ENCODE measurements at regions not wholly inside any gene's neighbourhood (a gene's known extent, or its start where the extent isn't known, plus 50 kb on each side); places are given as distances from the start of the nearest gene placed in this dataset.

GRCh38 chr1:37238364-37239224, 204.3 kb upstream of the GRIK3 start:
- DNase-seq (ENCODE audit: low spot score) = no peak

GRCh38 chr1:37239225-37239740, 205.0 kb upstream of the GRIK3 start:
- no peak for DNase-seq (ENCODE audit: low spot score)

GRCh38 chr1:37240897-37241296, 206.6 kb upstream of the GRIK3 start:
- DNase-seq (ENCODE audit: low spot score) = no peak

- DNase-seq (ENCODE audit: low spot score) = no peak
These were observed 208.2 kb upstream of the GRIK3 start for GRCh38 chr1:37242501-37242900.

- DNase-seq (ENCODE audit: low spot score) = no peak
These were observed 209.2 kb upstream of the GRIK3 start for GRCh38 chr1:37243368-37244082.

- no peak for DNase-seq (ENCODE audit: low spot score)
These were observed 209.8 kb upstream of the GRIK3 start for GRCh38 chr1:37244083-37244480.

- DNase-seq (ENCODE audit: low spot score) = no peak
These were observed 210.5 kb upstream of the GRIK3 start for GRCh38 chr1:37244815-37245214.

- DNase-seq (ENCODE audit: low spot score) = no peak
These were observed 212.3 kb upstream of the GRIK3 start for GRCh38 chr1:37246631-37247030.

- DNase-seq (ENCODE audit: low spot score) = no peak
These were observed 216.1 kb upstream of the GRIK3 start for GRCh38 chr1:37250371-37250770.

GRCh38 chr1:37255136-37255795, 219.1 kb upstream of the ZC3H12A start:
- peak; percentile 38 for DNase-seq (ENCODE audit: low spot score)

GRCh38 chr1:37255868-37256267, 218.5 kb upstream of the ZC3H12A start:
- DNase-seq (ENCODE audit: low spot score) = no peak

GRCh38 chr1:37257646-37258045, 216.7 kb upstream of the ZC3H12A start:
- no peak for DNase-seq (ENCODE audit: low spot score)

- DNase-seq (ENCODE audit: low spot score) = no peak
These were observed 216.3 kb upstream of the ZC3H12A start for GRCh38 chr1:37258068-37258467.

- DNase-seq (ENCODE audit: low spot score) = no peak
These were observed 215.4 kb upstream of the ZC3H12A start for GRCh38 chr1:37259019-37259418.

- DNase-seq (ENCODE audit: low spot score) = no peak
These were observed 213.3 kb upstream of the ZC3H12A start for GRCh38 chr1:37261129-37261528.

GRCh38 chr1:37262439-37263170, 211.8 kb upstream of the ZC3H12A start:
- no peak for DNase-seq (ENCODE audit: low spot score)

- DNase-seq (ENCODE audit: low spot score) = no peak
These were observed 209.2 kb upstream of the ZC3H12A start for GRCh38 chr1:37265156-37265555.

- no peak for DNase-seq (ENCODE audit: low spot score)
These were observed 208.4 kb upstream of the ZC3H12A start for GRCh38 chr1:37265786-37266667.

- DNase-seq (ENCODE audit: low spot score) = no peak
These were observed 207.1 kb upstream of the ZC3H12A start for GRCh38 chr1:37267111-37267835.

GRCh38 chr1:37270639-37271038, 203.7 kb upstream of the ZC3H12A start:
- DNase-seq (ENCODE audit: low spot score) = no peak

All from HT-29 (cell line).